Activated CD4-positive, alpha-beta T cell treated with anti-CD3 and anti-CD28 coated beads, Interleukin-2, amount 10 ng/mL, durations not matched to agents 7 days and 5 days (primary cell): ENCODE measurements at regions not wholly inside any gene's neighbourhood (a gene's known extent, or its start where the extent isn't known, plus 50 kb on each side); places are given as distances from the start of the nearest gene placed in this dataset.

Source experiments
- CTCF ChIA-PET: fragments of 350-600 bp; sonication (Branson Sonifier 250); formaldehyde crosslinking; loops from one replicate; lab custom pipeline; 2021; ENCODE audit warnings: antibody characterized with exemption; lab: Charles Lee
- POLR2A ChIA-PET: fragments of 350-600 bp; sonication (Branson Sonifier 250); formaldehyde crosslinking; loops from one replicate; lab custom pipeline; 2021; ENCODE audit warnings: antibody characterized with exemption; lab: Charles Lee
- DNase-seq: peaks from one replicate; pipeline ENCODE4 v3.0.0-alpha.2; 2020
- H3K27ac Mint-ChIP-seq: one replicate; pipeline ENCODE4 v1.8.0; 2021; ENCODE audit warnings: mild to moderate bottlenecking, moderate library complexity, mixed read lengths
- H3K27me3 Mint-ChIP-seq: one replicate; pipeline ENCODE4 v1.8.0; 2021; ENCODE audit warnings: mixed read lengths
- H3K36me3 Mint-ChIP-seq: one replicate; pipeline ENCODE4 v1.8.0; 2021; ENCODE audit warnings: low read depth, mixed read lengths
- H3K4me1 Mint-ChIP-seq: one replicate; pipeline ENCODE4 v1.8.0; 2021; ENCODE audit warnings: mixed read lengths
- H3K4me3 Mint-ChIP-seq: one replicate; pipeline ENCODE4 v1.8.0; 2021; ENCODE audit warnings: mild to moderate bottlenecking, moderate library complexity, mixed read lengths
- H3K9me3 Mint-ChIP-seq: one replicate; pipeline ENCODE4 v1.8.0; 2021; ENCODE audit warnings: mixed read lengths

DNA sequence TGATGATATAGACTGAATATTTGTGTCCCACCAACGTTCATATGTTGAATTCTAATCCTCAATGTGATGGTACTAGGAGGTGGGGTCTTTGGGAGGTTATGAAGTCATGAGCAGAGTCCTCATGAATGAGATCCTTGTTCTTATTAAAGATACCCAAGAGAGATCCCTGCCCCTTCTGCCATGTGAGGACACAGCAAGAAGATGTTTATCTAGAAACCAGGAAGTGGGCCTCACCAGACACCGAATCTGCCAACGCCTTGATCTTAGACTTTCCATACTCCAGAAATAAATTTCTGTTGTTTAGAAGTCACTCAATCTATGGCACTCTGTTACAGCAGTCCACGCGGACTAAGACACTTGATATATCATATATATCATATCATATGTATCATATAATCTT, 67.7 kb upstream of the GCM1 start:
- ChIA-PET POLR2A (no interaction called here), CTCF (no interaction called here)
- H3K27ac Mint-ChIP-seq: peak overlapping the region; percentile 3
- H3K4me1 Mint-ChIP-seq: peaks cover 15% of the 10 kb centered on the region
- no peak overlapping the region for H3K4me3 Mint-ChIP-seq
- H3K27me3 Mint-ChIP-seq: no peaks in the 10 kb centered on the region
- peaks cover 2% of the 10 kb centered on the region for H3K36me3 Mint-ChIP-seq
- no peak for DNase-seq
- H3K9me3 Mint-ChIP-seq: peaks cover 8% of the 10 kb centered on the region

DNA sequence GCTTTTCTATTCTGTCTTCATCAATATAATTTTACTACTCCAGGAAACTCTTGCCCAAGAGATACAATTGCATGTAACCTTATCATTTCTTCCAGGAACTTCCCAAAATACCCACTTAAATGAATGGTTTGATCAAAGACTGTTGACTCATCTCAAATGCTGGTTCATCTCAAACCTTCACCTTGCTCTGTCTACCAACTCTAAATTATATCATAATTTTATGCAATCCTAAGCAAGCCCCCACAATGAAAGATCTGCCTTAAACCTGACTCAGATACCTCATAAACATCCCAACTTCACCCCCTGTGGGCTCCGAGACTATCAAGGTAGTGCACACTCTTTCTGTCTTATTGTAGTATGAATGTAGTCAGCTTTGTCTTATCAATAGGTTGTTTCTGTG, 65.5 kb upstream of the GCM1 start:
- H3K27me3 Mint-ChIP-seq: no peaks in the 10 kb centered on the region
- DNase-seq: no peak
- peaks cover 15% of the 10 kb centered on the region for H3K4me1 Mint-ChIP-seq
- ChIA-PET POLR2A (no interaction called here), CTCF (no interaction called here)
- no peak overlapping the region for H3K4me3 Mint-ChIP-seq
- H3K27ac Mint-ChIP-seq: no peak overlapping the region
- H3K9me3 Mint-ChIP-seq: peaks cover 12% of the 10 kb centered on the region
- H3K36me3 Mint-ChIP-seq: peaks cover 2% of the 10 kb centered on the region

DNA sequence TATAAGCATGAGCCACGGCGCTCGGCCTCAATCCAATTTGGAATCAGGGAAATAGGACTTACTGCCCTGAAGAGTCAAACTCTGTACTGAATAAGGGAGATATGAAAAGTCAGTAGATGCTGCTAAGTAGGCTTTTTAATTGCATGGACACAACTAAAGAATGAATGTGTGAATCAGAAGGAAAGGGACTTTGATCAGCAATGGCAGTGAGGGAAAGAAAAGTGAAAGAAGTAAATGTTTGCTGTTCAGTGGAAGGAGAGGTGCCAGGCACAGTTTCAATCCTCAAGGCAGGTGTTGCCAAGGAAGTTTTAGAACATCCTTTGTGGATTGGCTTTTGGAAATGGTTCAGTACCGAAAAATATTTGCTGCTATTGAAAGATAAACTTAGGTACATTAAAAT, 62.2 kb upstream of the GCM1 start:
- Mint-ChIP-seq H3K27me3 (no peaks in the 10 kb centered on the region), H3K4me3 (no peak overlapping the region), H3K27ac (no peak overlapping the region), H3K9me3 (peaks cover 10% of the 10 kb centered on the region), H3K36me3 (no peaks in the 10 kb centered on the region), H3K4me1 (peaks cover 4% of the 10 kb centered on the region)
- CTCF ChIA-PET: interaction anchor here (1.2 kb wide), 2 partner anchors 16 to 22 kb away, joined by 3 read pairs; no protein-coding TSS in a partner anchor
- POLR2A ChIA-PET: no interaction called here
- DNase-seq: no peak

DNA sequence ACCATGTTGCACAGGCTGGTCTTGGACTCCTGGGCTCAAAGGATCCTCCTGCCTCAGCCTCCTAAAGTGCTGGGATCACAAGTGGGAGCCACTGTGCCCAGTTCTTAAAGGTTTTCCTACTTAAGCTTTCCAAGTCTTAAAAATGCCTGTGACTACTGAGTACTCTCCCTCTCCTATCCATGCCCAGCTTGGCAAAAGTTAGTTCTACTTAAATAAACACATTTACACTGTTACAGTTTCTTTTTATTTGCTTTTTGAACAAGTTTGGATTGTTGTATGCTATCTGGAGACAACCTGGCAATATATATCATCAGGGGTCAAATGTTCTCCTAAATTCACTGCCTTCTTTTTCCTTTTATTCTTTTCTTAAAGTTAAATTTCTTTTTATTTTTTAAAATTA, 61.0 kb upstream of the GCM1 start:
- peaks cover 10% of the 10 kb centered on the region for H3K9me3 Mint-ChIP-seq
- no peaks in the 10 kb centered on the region for H3K27me3 Mint-ChIP-seq
- no peak for DNase-seq
- CTCF ChIA-PET: interaction anchor here (0.7 kb wide), 2 partner anchors 9 to 90 kb away, joined by 3 to 4 read pairs; no protein-coding TSS in a partner anchor
- no peak overlapping the region for H3K4me3 Mint-ChIP-seq
- peaks cover 3% of the 10 kb centered on the region for H3K4me1 Mint-ChIP-seq
- POLR2A ChIA-PET: no interaction called here
- H3K27ac Mint-ChIP-seq: no peak overlapping the region
- H3K36me3 Mint-ChIP-seq: no peaks in the 10 kb centered on the region

DNA sequence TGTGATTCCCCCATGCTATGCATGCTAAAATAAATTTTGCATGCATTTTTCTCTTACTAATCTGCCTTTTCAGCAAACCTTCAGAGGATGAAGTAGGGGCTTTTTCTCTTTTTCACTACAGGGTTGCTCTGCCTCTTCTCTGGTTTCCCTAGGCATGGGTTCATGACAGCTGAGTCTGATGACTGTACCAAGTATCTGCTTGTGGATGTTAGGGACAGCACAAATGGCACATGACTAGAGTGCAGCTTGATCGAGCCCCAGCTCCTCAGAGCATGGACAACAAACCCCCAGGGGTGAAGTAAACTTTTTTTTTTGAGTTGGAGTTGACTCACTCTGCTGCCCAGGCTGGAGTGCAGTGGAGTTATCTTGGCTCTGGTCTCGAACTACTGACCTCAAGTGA, 57.1 kb upstream of the GCM1 start:
- H3K9me3 Mint-ChIP-seq: peaks cover 2% of the 10 kb centered on the region
- no peak overlapping the region for H3K27ac Mint-ChIP-seq
- no peak overlapping the region for H3K4me3 Mint-ChIP-seq
- H3K4me1 Mint-ChIP-seq: peaks cover 2% of the 10 kb centered on the region
- peaks cover 2% of the 10 kb centered on the region for H3K27me3 Mint-ChIP-seq
- DNase-seq: no peak
- H3K36me3 Mint-ChIP-seq: no peaks in the 10 kb centered on the region
- POLR2A ChIA-PET: no interaction called here
- CTCF ChIA-PET: interaction anchor here (0.7 kb wide), 1 partner anchor 23 kb away, joined by 3 read pairs; no protein-coding TSS in a partner anchor

DNA sequence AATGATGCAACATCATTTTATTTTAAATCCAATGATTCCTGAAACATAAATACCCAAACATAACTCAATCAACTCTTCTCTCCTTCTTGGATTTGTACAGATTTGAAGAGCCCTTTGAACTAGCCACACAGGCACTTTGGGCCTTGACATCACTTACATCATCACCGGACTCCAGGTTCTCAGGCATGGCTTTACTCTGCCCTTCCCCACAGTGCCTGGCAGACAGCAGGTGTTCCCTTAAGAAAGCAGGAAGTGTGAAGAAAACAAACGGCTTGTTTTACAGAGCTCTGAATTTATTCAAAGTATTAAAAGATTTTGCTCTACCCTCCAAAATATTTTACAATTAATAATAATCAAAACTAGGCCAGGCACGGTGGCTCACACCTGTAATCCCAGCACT, 54.8 kb upstream of the GCM1 start:
- H3K4me3 Mint-ChIP-seq: no peak overlapping the region
- H3K27me3 Mint-ChIP-seq: peaks cover 2% of the 10 kb centered on the region
- H3K27ac Mint-ChIP-seq: no peak overlapping the region
- POLR2A ChIA-PET: no interaction called here
- no peaks in the 10 kb centered on the region for H3K9me3 Mint-ChIP-seq
- peaks cover 2% of the 10 kb centered on the region for H3K4me1 Mint-ChIP-seq
- no peaks in the 10 kb centered on the region for H3K36me3 Mint-ChIP-seq
- CTCF ChIA-PET: no interaction called here
- no peak for DNase-seq

DNA sequence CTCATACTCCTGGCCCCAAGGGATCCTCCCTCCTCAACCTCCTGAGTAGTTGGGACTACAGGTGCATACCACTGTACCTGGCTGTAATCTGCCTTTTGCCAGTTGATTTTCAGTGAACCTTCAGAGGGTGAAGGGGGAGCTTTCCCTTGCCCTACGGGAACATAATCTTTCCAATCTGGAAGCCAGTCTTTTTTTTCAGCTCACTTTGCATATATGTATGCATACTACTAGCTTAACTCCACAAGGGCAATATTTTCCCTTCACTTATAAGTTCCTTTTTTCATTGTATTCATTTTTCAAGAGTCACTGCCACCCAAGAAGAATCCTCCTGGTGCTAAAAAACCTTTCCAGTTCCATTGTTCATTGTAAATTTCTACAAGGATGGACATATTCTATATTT, 53.4 kb upstream of the GCM1 start:
- Mint-ChIP-seq H3K4me1 (peaks cover 2% of the 10 kb centered on the region), H3K9me3 (no peaks in the 10 kb centered on the region), H3K4me3 (no peak overlapping the region), H3K27ac (no peak overlapping the region), H3K36me3 (no peaks in the 10 kb centered on the region), H3K27me3 (peaks cover 2% of the 10 kb centered on the region)
- ChIA-PET POLR2A (no interaction called here), CTCF (interaction anchor here (0.6 to 1.4 kb wide), 3 partner anchors 28 to 207 kb away, joined by 3 to 4 read pairs (median 3); no protein-coding TSS in a partner anchor)
- DNase-seq: no peak

DNA sequence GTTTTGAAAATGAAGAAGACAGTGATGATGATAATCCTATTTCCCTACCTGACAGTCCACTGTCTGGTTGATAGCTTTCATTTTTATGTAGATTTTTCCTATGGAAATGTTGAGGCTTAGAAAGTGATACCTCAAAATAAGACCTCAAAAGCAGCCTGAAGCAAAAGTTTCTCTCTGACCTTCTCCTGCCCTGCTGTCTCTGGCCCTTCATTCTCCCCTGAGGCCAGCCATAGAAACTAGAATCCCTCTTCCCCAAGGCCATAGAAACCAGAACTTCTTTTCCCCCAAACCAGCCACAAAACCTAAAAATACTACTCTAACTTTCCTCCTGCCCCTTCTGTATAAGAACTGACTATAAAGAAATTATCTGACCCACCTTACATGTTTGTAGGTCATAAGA, 52.6 kb upstream of the GCM1 start:
- Mint-ChIP-seq H3K36me3 (no peaks in the 10 kb centered on the region), H3K4me1 (peaks cover 2% of the 10 kb centered on the region), H3K9me3 (no peaks in the 10 kb centered on the region), H3K4me3 (no peak overlapping the region), H3K27ac (no peak overlapping the region), H3K27me3 (peaks cover 2% of the 10 kb centered on the region)
- ChIA-PET POLR2A (no interaction called here), CTCF (interaction anchor here (0.8 to 1.4 kb wide), 3 partner anchors 8 to 208 kb away, joined by 3 to 4 read pairs (median 3); no protein-coding TSS in a partner anchor)
- no peak for DNase-seq

DNA sequence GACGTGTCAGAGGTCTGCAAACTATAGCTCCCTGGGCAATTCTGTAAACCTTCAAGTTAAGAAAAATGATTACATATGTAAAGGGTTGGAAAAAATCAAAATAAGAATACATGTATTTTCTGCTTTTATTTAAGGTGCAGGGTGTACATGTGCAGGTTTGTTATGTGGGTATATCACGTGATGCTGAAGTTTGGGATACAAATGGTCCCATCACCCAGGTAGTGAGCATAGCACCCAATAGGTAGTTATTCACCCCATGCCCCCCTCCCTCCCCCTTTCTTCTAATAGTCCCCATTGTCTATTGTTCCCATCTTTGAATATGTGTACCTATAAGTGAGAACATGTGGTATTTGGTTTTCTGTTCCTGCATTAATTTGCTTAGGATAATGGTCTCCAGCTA, 51.1 kb upstream of the GCM1 start:
- Mint-ChIP-seq H3K9me3 (no peaks in the 10 kb centered on the region), H3K36me3 (no peaks in the 10 kb centered on the region), H3K27ac (no peak overlapping the region), H3K4me1 (peaks cover 2% of the 10 kb centered on the region), H3K4me3 (no peak overlapping the region), H3K27me3 (peaks cover 2% of the 10 kb centered on the region)
- DNase-seq: no peak
- ChIA-PET POLR2A (no interaction called here), CTCF (interaction anchor here (0.8 kb wide), 1 partner anchor 10 kb away, joined by 4 read pairs; no protein-coding TSS in a partner anchor)

DNA sequence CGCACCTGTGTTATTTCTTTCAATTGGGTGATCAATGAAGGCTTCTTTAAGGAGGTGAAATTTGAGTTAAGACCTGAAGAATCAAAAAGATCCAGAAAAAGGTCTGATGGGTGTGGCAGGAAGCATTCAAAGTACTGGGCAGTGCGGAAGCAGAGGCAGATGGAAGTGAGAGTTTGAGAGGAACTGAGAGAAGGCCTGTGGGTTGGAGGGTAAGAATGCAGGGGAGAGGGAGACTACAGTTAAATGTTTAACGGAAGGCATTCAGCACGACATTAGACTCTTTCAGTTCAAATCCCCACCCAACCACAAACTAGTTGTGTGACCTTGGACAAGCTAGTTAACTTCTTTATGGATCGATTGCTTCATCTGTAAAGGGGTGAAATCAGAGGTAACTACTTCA, 50.5 kb upstream of the GCM1 start:
- H3K4me3 Mint-ChIP-seq: no peak overlapping the region
- H3K9me3 Mint-ChIP-seq: no peaks in the 10 kb centered on the region
- H3K4me1 Mint-ChIP-seq: peaks cover 2% of the 10 kb centered on the region
- H3K27me3 Mint-ChIP-seq: peaks cover 2% of the 10 kb centered on the region
- ChIA-PET POLR2A (no interaction called here), CTCF (interaction anchor here (0.8 kb wide), 1 partner anchor 10 kb away, joined by 4 read pairs; no protein-coding TSS in a partner anchor)
- H3K27ac Mint-ChIP-seq: no peak overlapping the region
- no peak for DNase-seq
- no peaks in the 10 kb centered on the region for H3K36me3 Mint-ChIP-seq
